WI38 (cell line): ENCODE measurements at regions not wholly inside any gene's neighbourhood (a gene's known extent, or its start where the extent isn't known, plus 50 kb on each side); places are given as distances from the start of the nearest gene placed in this dataset.
"Not testable (repeated sequence)": the region's sequence is repeated elsewhere in the genome, so short reads cannot be mapped to it uniquely, and the experiment has no call there.

Experiments used
- H3K4me3 ChIP-seq: 2 replicates; pipeline ENCODE4 v1.5.1; 2011; ENCODE audit warnings: low read depth, mild to moderate bottlenecking, control low read depth, low read length
- CTCF ChIP-seq: IDR thresholded peaks from 2 replicates; pipeline ENCODE4 v1.5.1; 2012; ENCODE audit warnings: low read depth, mild to moderate bottlenecking, control low read depth, low read length

- TF ChIP-seq CTCF = no peak
- H3K4me3 ChIP-seq = no peak overlapping the region
Measured at GRCh38 chr4:42248972-42249371, 96.5 kb upstream of the BEND4 start.

GRCh38 chr4:42252315-42252714 lies 99.9 kb upstream of the BEND4 start:
- no peak overlapping the region for H3K4me3 ChIP-seq
- TF ChIP-seq CTCF = no peak

GRCh38 chr4:42257645-42258044 lies 105.2 kb upstream of the BEND4 start:
- not testable (repeated sequence) for H3K4me3 ChIP-seq

- no peak overlapping the region for H3K4me3 ChIP-seq
- no peak for TF ChIP-seq CTCF
Measured at GRCh38 chr4:42262701-42263490, 110.4 kb upstream of the BEND4 start.

GRCh38 chr4:42265782-42266602 lies 113.5 kb upstream of the BEND4 start:
- no peak for TF ChIP-seq CTCF
- H3K4me3 ChIP-seq = no peak overlapping the region

GRCh38 chr4:42267724-42268123 lies 115.3 kb upstream of the BEND4 start:
- TF ChIP-seq CTCF = no peak
- no peak overlapping the region for H3K4me3 ChIP-seq

- H3K4me3 ChIP-seq = no peak overlapping the region
- TF ChIP-seq CTCF = no peak
Measured at GRCh38 chr4:42268824-42269223, 116.4 kb upstream of the BEND4 start.
